GM12865 (cell line): ENCODE measurements at regions not wholly inside any gene's neighbourhood (a gene's known extent, or its start where the extent isn't known, plus 50 kb on each side); places are given as distances from the start of the nearest gene placed in this dataset.

Experiments used
- DNase-seq: peaks from one replicate; pipeline ENCODE4 v3.0.0; 2010; ENCODE audit warnings: low read depth
- H3K4me3 ChIP-seq: 2 replicates; pipeline ENCODE4 v1.5.1; 2011; ENCODE audit warnings: mild to moderate bottlenecking, low read depth, low read length, control low read depth
- CTCF ChIP-seq: IDR thresholded peaks from 2 replicates; pipeline ENCODE4 v1.5.1; 2011; ENCODE audit warnings: low read length, control low read depth, low read depth, inconsistent platforms; ENCODE audit not compliant: insufficient read depth; ENCODE audit errors: missing control alignments

GRCh38 chr16:13521356-13521755 lies 398.6 kb upstream of the ERCC4 start:
- TF ChIP-seq CTCF, result no peak
- no peak for DNase-seq
- H3K4me3 ChIP-seq, result no peak overlapping the region

GRCh38 chr16:13527332-13527731 lies 392.6 kb upstream of the ERCC4 start:
- no peak for DNase-seq
- no peak overlapping the region for H3K4me3 ChIP-seq
- TF ChIP-seq CTCF, result no peak

- DNase-seq, result no peak
- TF ChIP-seq CTCF, result no peak
- H3K4me3 ChIP-seq, result no peak overlapping the region
These were observed 391.3 kb upstream of the ERCC4 start for GRCh38 chr16:13528691-13529090.

GRCh38 chr16:13529193-13529982 lies 390.6 kb upstream of the ERCC4 start:
- no peak overlapping the region for H3K4me3 ChIP-seq
- TF ChIP-seq CTCF, result no peak
- no peak for DNase-seq

- TF ChIP-seq CTCF, result no peak
- H3K4me3 ChIP-seq, result no peak overlapping the region
- no peak for DNase-seq
These were observed 379.2 kb upstream of the ERCC4 start for GRCh38 chr16:13540771-13541170.

GRCh38 chr16:13542284-13542683 lies 377.7 kb upstream of the ERCC4 start:
- TF ChIP-seq CTCF, result no peak
- H3K4me3 ChIP-seq, result no peak overlapping the region
- no peak for DNase-seq

GRCh38 chr16:13543850-13544249 lies 376.1 kb upstream of the ERCC4 start:
- no peak for DNase-seq
- no peak for TF ChIP-seq CTCF
- no peak overlapping the region for H3K4me3 ChIP-seq
